ENCODE measurements at regions not wholly inside any gene's neighbourhood (a gene's known extent, or its start where the extent isn't known, plus 50 kb on each side); places are given as distances from the start of the nearest gene placed in this dataset.

DNA sequence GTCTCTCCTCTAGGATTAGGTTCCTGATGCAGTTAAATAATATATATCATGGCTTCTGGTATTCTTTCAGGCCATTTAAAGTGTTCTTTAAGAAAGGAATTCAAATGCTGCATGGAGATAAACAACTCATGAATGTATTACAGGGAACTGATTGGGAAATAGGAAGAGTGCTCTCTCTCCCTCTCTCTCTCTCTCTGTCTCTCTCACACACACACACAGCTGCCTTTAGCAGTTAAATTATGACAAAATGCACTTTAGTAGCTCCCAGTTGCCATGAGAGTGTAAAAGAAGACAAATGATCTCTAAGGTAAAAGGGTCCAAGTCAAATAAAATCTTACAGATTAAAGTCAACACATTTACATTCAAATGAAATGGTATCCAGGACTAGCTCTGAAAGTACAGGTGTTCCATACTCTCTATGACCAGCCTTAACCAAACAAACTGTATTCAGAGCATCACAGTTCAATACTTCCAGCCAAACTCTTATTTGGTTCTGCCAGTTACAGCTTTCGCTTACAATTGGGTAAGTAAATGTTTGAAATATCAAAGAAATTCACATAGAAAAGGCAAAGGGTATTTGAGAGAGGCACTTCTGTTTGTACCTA is 94.7 kb upstream of the CXXC4 start:
- TF ChIP-seq, protein P1, sequence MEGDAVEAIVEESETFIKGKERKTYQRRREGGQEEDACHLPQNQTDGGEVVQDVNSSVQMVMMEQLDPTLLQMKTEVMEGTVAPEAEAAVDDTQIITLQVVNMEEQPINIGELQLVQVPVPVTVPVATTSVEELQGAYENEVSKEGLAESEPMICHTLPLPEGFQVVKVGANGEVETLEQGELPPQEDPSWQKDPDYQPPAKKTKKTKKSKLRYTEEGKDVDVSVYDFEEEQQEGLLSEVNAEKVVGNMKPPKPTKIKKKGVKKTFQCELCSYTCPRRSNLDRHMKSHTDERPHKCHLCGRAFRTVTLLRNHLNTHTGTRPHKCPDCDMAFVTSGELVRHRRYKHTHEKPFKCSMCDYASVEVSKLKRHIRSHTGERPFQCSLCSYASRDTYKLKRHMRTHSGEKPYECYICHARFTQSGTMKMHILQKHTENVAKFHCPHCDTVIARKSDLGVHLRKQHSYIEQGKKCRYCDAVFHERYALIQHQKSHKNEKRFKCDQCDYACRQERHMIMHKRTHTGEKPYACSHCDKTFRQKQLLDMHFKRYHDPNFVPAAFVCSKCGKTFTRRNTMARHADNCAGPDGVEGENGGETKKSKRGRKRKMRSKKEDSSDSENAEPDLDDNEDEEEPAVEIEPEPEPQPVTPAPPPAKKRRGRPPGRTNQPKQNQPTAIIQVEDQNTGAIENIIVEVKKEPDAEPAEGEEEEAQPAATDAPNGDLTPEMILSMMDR (IDR thresholded peaks at IDR 0.05 in 8 of 11, conservative IDR thresholded peaks at IDR 0.05 in 3 of 11), result no peak
- TF ChIP-seq POLR2AphosphoS5 (IDR thresholded peaks at IDR 0.05), result no peak
